OCI-LY3 (cell line): ENCODE measurements at regions not wholly inside any gene's neighbourhood (a gene's known extent, or its start where the extent isn't known, plus 50 kb on each side); places are given as distances from the start of the nearest gene placed in this dataset.

Experiments
- H2AFZ ChIP-seq: fragments of 200-600, 300-600 bp; shearing (Covaris generic); 2 replicates; pipeline ENCODE4 v1.6.0; 2014; ENCODE audit warnings: antibody characterized with exemption, low read depth, low read length
- H3K27ac ChIP-seq: fragments of 200-600, 300-600 bp; sonication (generic); 2 replicates; pipeline ENCODE4 v1.5.1; 2014; ENCODE audit warnings: mild to moderate bottlenecking, low read length, moderate library complexity, mixed read lengths
- H3K27me3 ChIP-seq: fragments of 200-600, 300-600 bp; sonication (generic); 2 replicates; pipeline ENCODE4 v1.6.1; 2014; ENCODE audit warnings: low read depth, low read length, mixed read lengths
- H3K36me3 ChIP-seq: fragments of 200-600, 300-600 bp; sonication (generic); replicated peaks from 2 replicates; pipeline ENCODE3; 2014; ENCODE audit warnings: low read depth, low read length, mixed read lengths
- H3K4me1 ChIP-seq: fragments of 300-600, 200-600 bp; sonication (generic); 2 replicates; pipeline ENCODE4 v1.6.1; 2014; ENCODE audit warnings: low read length, mixed read lengths
- H3K4me2 ChIP-seq: fragments of 200-600, 300-600 bp; sonication (generic); 2 replicates; pipeline ENCODE4 v1.6.1; 2014; ENCODE audit warnings: low read length, mixed read lengths
- H3K4me3 ChIP-seq: fragments of 300-600, 200-600 bp; sonication (generic); 2 replicates; pipeline ENCODE4 v1.5.1; 2014; ENCODE audit warnings: antibody characterized with exemption, mild to moderate bottlenecking, low read length, moderate library complexity
- H3K79me2 ChIP-seq: fragments of 300-600, 200-600 bp; shearing (Covaris generic); 2 replicates; pipeline ENCODE4 v1.6.1; 2014; ENCODE audit warnings: mild to moderate bottlenecking, low read length, mixed read lengths
- H3K9ac ChIP-seq: fragments of 300-600, 200-600 bp; shearing (Covaris generic); 2 replicates; pipeline ENCODE4 v1.6.0; 2014; ENCODE audit warnings: mild to moderate bottlenecking, low read length, moderate library complexity
- H3K9me3 ChIP-seq: fragments of 200-600, 300-600 bp; shearing (Covaris generic); 2 replicates; pipeline ENCODE4 v1.6.1; 2014; ENCODE audit warnings: low read length, mixed read lengths; ENCODE audit not compliant: insufficient read depth
- H4K20me1 ChIP-seq: fragments of 200-600, 300-600 bp; sonication (generic); 2 replicates; pipeline ENCODE4 v1.6.1; 2016; ENCODE audit warnings: low read length, mixed read lengths; ENCODE audit not compliant: insufficient read depth
- EZH2phosphoT487 ChIP-seq: fragments of 200-600 bp; shearing (Covaris generic); IDR thresholded peaks from 2 replicates; pipeline ENCODE4 v1.6.1; 2018; ENCODE audit warnings: antibody characterized with exemption, mixed run types, low read depth
- TF ChIP-seq, protein P1 (sequence below): fragments of 200-600, 300-600 bp; sonication (generic); IDR thresholded peaks from 2 replicates; pipeline ENCODE4 v1.5.1; 2014; ENCODE audit warnings: antibody characterized with exemption, low read length, low read depth

DNA sequence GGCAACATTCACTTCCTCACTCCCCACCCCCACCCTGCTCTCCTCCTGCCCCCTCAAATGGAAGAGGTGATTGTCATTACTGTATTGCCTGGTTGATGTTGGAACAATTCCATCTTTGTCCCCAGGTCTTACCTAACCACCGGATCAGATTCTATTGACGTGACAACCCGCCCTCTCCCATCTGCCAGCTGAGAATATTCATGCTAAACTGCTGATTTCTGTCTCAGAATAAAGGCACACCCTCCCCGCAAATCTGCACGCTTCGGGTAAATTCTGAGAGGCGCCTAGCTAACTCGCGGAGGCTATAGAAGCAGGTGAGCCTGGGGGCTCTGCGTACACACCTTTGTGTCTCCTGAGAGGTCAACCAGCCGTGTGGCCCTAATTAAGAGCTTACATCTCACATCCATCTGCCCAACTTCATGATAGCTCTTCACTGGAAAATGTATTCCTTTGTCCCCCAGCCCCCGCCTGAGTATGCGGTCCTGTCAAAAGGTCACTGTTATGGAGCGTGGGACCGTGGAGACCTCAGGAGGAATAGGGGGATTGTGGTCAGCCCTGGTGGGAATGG lies 1054.3 kb downstream of the VRK1 start:
- Histone ChIP-seq H3K4me1 (0 out of 2 replicates have a peak, but pooled peaks cover 5% of the 10 kb centered on the region), H3K9me3 (no peaks in the 10 kb centered on the region), H3K27me3 (peaks cover 15% of the 10 kb centered on the region; the same call in 1 of the 2 replicates), H3K36me3 (no peaks in the 10 kb centered on the region), H3K4me3 (no peak overlapping the region), H3K27ac (no peak overlapping the region), H2AFZ (no peak overlapping the region), H3K79me2 (no peaks in the 10 kb centered on the region), H3K9ac (no peak overlapping the region), H3K4me2 (no peak overlapping the region), H4K20me1 (no peaks in the 10 kb centered on the region)
- TF ChIP-seq EZH2phosphoT487, result no peak
- TF ChIP-seq, protein P1, sequence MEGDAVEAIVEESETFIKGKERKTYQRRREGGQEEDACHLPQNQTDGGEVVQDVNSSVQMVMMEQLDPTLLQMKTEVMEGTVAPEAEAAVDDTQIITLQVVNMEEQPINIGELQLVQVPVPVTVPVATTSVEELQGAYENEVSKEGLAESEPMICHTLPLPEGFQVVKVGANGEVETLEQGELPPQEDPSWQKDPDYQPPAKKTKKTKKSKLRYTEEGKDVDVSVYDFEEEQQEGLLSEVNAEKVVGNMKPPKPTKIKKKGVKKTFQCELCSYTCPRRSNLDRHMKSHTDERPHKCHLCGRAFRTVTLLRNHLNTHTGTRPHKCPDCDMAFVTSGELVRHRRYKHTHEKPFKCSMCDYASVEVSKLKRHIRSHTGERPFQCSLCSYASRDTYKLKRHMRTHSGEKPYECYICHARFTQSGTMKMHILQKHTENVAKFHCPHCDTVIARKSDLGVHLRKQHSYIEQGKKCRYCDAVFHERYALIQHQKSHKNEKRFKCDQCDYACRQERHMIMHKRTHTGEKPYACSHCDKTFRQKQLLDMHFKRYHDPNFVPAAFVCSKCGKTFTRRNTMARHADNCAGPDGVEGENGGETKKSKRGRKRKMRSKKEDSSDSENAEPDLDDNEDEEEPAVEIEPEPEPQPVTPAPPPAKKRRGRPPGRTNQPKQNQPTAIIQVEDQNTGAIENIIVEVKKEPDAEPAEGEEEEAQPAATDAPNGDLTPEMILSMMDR, result no peak

DNA sequence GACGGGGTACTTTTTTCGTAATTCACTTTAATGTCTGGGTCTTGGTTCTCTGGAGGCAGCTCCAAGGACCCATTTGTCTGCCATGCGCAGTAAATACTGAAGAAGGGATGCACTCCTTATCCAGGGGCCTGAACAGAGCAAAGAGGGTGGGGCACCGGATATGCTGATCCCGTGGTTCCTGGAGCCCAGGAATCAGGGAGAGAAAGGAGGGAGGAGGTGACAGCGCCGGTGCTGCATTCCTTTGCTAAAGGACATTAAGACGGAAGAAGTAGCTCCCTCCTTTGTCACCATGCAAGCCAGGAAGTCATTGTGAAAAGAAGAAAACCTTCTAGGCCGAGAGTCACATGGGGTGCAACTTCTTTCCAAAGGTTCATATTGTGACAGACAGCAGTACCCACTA lies 1057.7 kb downstream of the VRK1 start:
- H3K79me2 ChIP-seq, result no peaks in the 10 kb centered on the region
- peaks cover 3% of the 10 kb centered on the region; the same call in 1 of the 2 replicates for H3K27me3 ChIP-seq
- no peak overlapping the region for H3K4me2 ChIP-seq
- no peaks in the 10 kb centered on the region for H3K9me3 ChIP-seq
- no peak overlapping the region for H3K9ac ChIP-seq
- no peak for TF ChIP-seq EZH2phosphoT487
- TF ChIP-seq, protein P1, result no peak
- no peak overlapping the region for H3K4me3 ChIP-seq
- H2AFZ ChIP-seq, result no peak overlapping the region
- 0 out of 2 replicates have a peak, but pooled peaks cover 5% of the 10 kb centered on the region for H3K4me1 ChIP-seq
- no peaks in the 10 kb centered on the region for H4K20me1 ChIP-seq
- no peaks in the 10 kb centered on the region for H3K36me3 ChIP-seq
- H3K27ac ChIP-seq, result no peak overlapping the region

DNA sequence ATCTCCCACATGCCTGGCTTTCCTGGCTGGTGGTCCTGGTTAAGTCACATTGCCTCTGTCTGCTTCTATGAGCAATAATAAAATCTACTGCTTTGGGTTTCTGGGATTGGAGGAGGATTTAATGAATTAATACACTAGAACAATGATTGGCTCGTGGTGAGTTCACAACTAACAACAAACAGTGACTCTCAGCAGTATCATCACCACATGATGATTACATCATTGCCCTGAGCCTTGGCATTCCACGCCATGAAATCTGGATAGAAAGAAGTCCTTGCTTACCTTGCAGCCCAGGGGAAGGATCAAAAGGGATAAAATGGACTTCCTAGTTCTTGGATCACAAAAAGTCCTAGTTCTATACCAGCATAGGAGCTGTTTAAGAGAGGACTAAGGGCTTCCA lies 1069.0 kb downstream of the VRK1 start:
- H3K36me3 ChIP-seq, result no peaks in the 10 kb centered on the region
- no peak overlapping the region for H3K4me2 ChIP-seq
- H3K79me2 ChIP-seq, result no peaks in the 10 kb centered on the region
- H3K9me3 ChIP-seq, result no peaks in the 10 kb centered on the region
- H4K20me1 ChIP-seq, result no peaks in the 10 kb centered on the region
- H3K27me3 ChIP-seq, result no peaks in the 10 kb centered on the region; the same call in 1 of the 2 replicates
- no peaks in the 10 kb centered on the region for H3K4me1 ChIP-seq
- TF ChIP-seq, protein P1, result no peak
- no peak for TF ChIP-seq EZH2phosphoT487
- H3K4me3 ChIP-seq, result no peak overlapping the region
- no peak overlapping the region for H3K27ac ChIP-seq
- no peak overlapping the region for H3K9ac ChIP-seq
- no peak overlapping the region for H2AFZ ChIP-seq

DNA sequence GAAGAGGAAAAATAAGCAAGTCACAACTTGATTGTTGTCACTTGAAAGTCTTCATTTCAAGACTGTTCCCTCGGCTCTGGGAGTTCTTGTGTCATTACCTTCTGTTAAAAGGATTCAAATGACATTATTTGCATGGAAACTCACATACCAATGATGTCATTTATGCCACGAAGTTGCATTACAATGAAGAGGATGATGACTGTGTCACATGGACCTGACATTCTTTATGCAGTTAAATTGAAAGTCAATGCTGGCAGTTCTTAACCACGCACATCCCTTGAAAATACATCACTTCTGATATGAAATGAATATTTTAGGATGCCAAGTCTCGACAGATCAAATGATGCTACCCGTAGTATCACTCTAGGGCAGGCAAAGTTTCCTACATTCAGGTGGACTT lies 1069.5 kb downstream of the VRK1 start:
- Histone ChIP-seq H3K4me2 (no peak overlapping the region), H3K4me1 (no peaks in the 10 kb centered on the region), H3K79me2 (no peaks in the 10 kb centered on the region), H3K27ac (no peak overlapping the region), H3K9ac (no peak overlapping the region), H3K36me3 (no peaks in the 10 kb centered on the region), H2AFZ (no peak overlapping the region), H4K20me1 (no peaks in the 10 kb centered on the region), H3K9me3 (no peaks in the 10 kb centered on the region), H3K4me3 (no peak overlapping the region), H3K27me3 (no peaks in the 10 kb centered on the region; the same call in 1 of the 2 replicates)
- TF ChIP-seq, protein P1, result no peak
- TF ChIP-seq EZH2phosphoT487, result no peak
